ENCODE measurements at regions not wholly inside any gene's neighbourhood (a gene's known extent, or its start where the extent isn't known, plus 50 kb on each side); places are given as distances from the start of the nearest gene placed in this dataset.

GRCh38 chr9:109959679-109960078 lies 179.7 kb downstream of the PALM2AKAP2 start:
- intact Hi-C loops (cut with micrococcal nuclease): no loop called here

More at GRCh38 chr9:109959679-109960078, 179.7 kb downstream of the PALM2AKAP2 start:
- no peak overlapping the region for H3K23ac ChIP-seq (ENCODE audit: low read depth, low read length)
- H2BK20ac ChIP-seq (ENCODE audit: low read depth, low read length): no peak overlapping the region
- no peak overlapping the region for H3K27ac ChIP-seq (ENCODE audit: insufficient read depth, low read length)
- no peaks in the 10 kb centered on the region; the same call in 1 of the 2 replicates for H3K36me3 ChIP-seq (ENCODE audit: control insufficient read depth, insufficient read depth, low read length)
- H2BK5ac ChIP-seq (ENCODE audit: low read depth, low read length, poor library complexity, severe bottlenecking): no peak overlapping the region
- H3K4ac ChIP-seq (ENCODE audit: low read depth, low read length): no peak overlapping the region
- H3K18ac ChIP-seq (ENCODE audit: low read depth, low read length): no peak overlapping the region
- no peak for DNase-seq
- POLR2A ChIA-PET (ENCODE audit: unreplicated experiment): no interaction called here
- H3K9me3 ChIP-seq (ENCODE audit: control insufficient read depth, insufficient read depth, low read length): no peaks in the 10 kb centered on the region
- H4K20me1 ChIP-seq (ENCODE audit: insufficient read depth, low read length): no peaks in the 10 kb centered on the region
- no peak for ATAC-seq (ENCODE audit: low read depth)
- H3K14ac ChIP-seq (replicated peaks; ENCODE audit: low read depth, low read length): no peak overlapping the region
- in situ Hi-C loops (cut with MboI; ENCODE audit: low sequenced_read_pairs) (no loop called here), dilution Hi-C loops (cut with HindIII; ENCODE audit: low sequenced_read_pairs, unreplicated experiment) (no loop called here)
- 100% methylated on average over 1 to 2 of the region's 4 CpGs for WGBS, 2 experiments (ENCODE audit: extremely low coverage in 2 of 2, insufficient read length in 1 of 2)
- TF ChIP-seq RCOR1 (IDR thresholded peaks at IDR 0.05; ENCODE audit: insufficient replicate concordance, low read length): no peak
- TF ChIP-seq FOS (IDR thresholded peaks at IDR 0.05; ENCODE audit: low read depth, low read length): no peak
- TF ChIP-seq RFX5 (IDR thresholded peaks at IDR 0.05; ENCODE audit: low read depth, low read length): no peak
- TF ChIP-seq MAFK (IDR thresholded peaks at IDR 0.05; ENCODE audit: low read depth, low read length): no peak
- TF ChIP-seq CHD1 (IDR thresholded peaks at IDR 0.05; ENCODE audit: low read depth, low read length): no peak
- TF ChIP-seq MAZ (IDR thresholded peaks at IDR 0.05; ENCODE audit: borderline replicate concordance, low read depth, low read length): no peak
- no peak for TF ChIP-seq MXI1 (IDR thresholded peaks at IDR 0.05; ENCODE audit: borderline replicate concordance, low read depth, low read length)
- TF ChIP-seq CTCF (conservative IDR thresholded peaks at IDR 0.05; ENCODE audit: low read depth, low read length): no peak
- TF ChIP-seq POLR2A (IDR thresholded peaks at IDR 0.05; ENCODE audit: low read depth, low read length): no peak
- TF ChIP-seq CEBPB (IDR thresholded peaks at IDR 0.05; ENCODE audit: low read depth, low read length): no peak
- no peak for TF ChIP-seq RAD21 (IDR thresholded peaks at IDR 0.05; ENCODE audit: low read length)
- H2BK120ac ChIP-seq (ENCODE audit: low read depth, low read length): no peak overlapping the region
- CTCF ChIA-PET: no interaction called here
- peaks cover 8 to 14% of the 10 kb centered on the region in 2 experiments; a peak in 2 of 4 replicates for H3K79me1 ChIP-seq (ENCODE audit: low read depth in 1 of 2, low read length in 2 of 2)
- H3K56ac ChIP-seq (ENCODE audit: extremely low read depth, insufficient read depth, low read length): no peak overlapping the region
- H3K9ac ChIP-seq (ENCODE audit: low read depth, low read length): no peak overlapping the region
- H2AFZ ChIP-seq (replicated peaks; ENCODE audit: low read length, poor library complexity): no peak overlapping the region
- H3K27me3 ChIP-seq (ENCODE audit: control insufficient read depth, insufficient read depth, low read length): no peaks in the 10 kb centered on the region
- no TSS peak for BruUV-seq (replicated peaks)
- no peak overlapping the region for H2AK5ac ChIP-seq (ENCODE audit: low read depth, low read length)
- peaks cover 2% of the 10 kb centered on the region; the same call in 1 of the 2 replicates for H3K4me1 ChIP-seq (ENCODE audit: control insufficient read depth, insufficient read depth, low read length)
- no peak overlapping the region for H4K91ac ChIP-seq (ENCODE audit: insufficient read depth, low read depth, low read length)
- H4K5ac ChIP-seq (ENCODE audit: low read depth, low read length): no peak overlapping the region
- H2BK15ac ChIP-seq (ENCODE audit: low read depth, low read length): no peak overlapping the region
- H3K4me2 ChIP-seq (ENCODE audit: low read depth, low read length): no peak overlapping the region
- no peak overlapping the region for H4K8ac ChIP-seq (ENCODE audit: low read depth in 2 of 2, low read length in 2 of 2)
- no peak overlapping the region for H3K4me3 ChIP-seq (ENCODE audit: insufficient read depth, low read depth, low read length)
- no peak overlapping the region for H2AK9ac ChIP-seq (replicated peaks; ENCODE audit: low read depth, low read length, poor library complexity)
- no peaks in the 10 kb centered on the region; the same call in none of the 2 replicates for H3K9me1 ChIP-seq (ENCODE audit: insufficient read depth, low read length)

Measured in IMR-90 (cell line).